Stomach (tissue), 4 donors: ENCODE measurements at regions not wholly inside any gene's neighbourhood (a gene's known extent, or its start where the extent isn't known, plus 50 kb on each side); places are given as distances from the start of the nearest gene placed in this dataset.

Experiments used
- CTCF ChIP-seq, 7 experiments: fragments of 450-650 bp in 4 of 7; fragments of 200-600 bp in 3 of 7; sonication (generic) in 3 of 7; IDR thresholded peaks; one replicate each; pipeline ENCODE4 v1.5.1; 2016 to 2019; ENCODE audit warnings: antibody characterized with exemption in 7 of 7, control low read depth in 2 of 7, mild to moderate bottlenecking in 1 of 7
- POLR2A ChIP-seq, 4 donors: fragments of 450-650 bp; IDR thresholded peaks; one replicate each; pipeline ENCODE4 v1.6.1; 2016; ENCODE audit warnings: antibody characterized with exemption in 4 of 4, control low read depth in 2 of 4, mild to moderate bottlenecking in 1 of 4, moderate library complexity in 1 of 4

DNA sequence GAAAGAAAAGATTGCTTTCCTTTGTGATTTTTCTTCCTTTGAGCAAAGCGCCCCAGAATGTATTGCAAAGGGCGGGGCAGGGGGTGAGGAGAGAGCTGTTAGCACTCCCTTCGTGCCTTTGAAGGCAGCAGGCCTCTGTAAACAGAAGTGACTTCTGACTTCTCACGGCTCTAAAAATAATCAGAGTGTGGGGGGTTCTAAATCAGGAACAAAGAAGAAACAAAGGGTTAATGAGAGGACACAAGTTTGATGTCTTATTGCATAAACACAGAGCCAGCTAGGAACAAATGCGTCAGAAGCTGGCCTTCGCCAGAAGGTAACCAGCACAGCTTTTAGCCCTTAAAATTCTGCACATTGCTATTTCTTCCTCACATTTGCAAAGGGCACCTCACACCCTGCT lies 626.2 kb downstream of the MID1IP1 start:
- no peak for TF ChIP-seq CTCF (IDR thresholded peaks at IDR 0.05)
- TF ChIP-seq POLR2A (IDR thresholded peaks at IDR 0.05), result no peak
